ENCODE measurements at regions not wholly inside any gene's neighbourhood (a gene's known extent, or its start where the extent isn't known, plus 50 kb on each side); places are given as distances from the start of the nearest gene placed in this dataset.
"Not testable (repeated sequence)": the region's sequence is repeated elsewhere in the genome, so short reads cannot be mapped to it uniquely, and the experiment has no call there.

DNA sequence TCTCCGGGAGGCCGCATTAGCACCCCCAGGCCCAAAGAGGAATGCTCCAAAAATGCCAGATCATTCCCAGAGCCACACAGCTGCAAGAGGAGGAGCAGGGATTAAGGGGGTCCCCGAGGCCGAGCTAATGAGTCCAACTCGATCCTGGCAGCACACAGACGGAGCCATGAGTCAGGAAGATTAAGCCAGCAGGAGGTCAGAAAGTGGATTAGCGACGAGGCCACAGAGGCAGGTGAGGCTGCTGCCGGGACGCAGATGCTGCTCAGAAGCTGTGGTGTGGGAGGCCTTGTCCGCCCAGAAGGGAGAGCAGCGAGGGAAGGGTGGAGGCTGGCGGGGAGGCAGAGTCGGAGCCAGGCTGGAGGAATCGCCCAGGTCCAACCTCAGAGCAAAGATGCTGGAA, 120.5 kb downstream of the SHANK2 start:
- no peak overlapping the region for H3K4me3 ChIP-seq (ENCODE audit: low read length)
- TF ChIP-seq, protein P1, sequence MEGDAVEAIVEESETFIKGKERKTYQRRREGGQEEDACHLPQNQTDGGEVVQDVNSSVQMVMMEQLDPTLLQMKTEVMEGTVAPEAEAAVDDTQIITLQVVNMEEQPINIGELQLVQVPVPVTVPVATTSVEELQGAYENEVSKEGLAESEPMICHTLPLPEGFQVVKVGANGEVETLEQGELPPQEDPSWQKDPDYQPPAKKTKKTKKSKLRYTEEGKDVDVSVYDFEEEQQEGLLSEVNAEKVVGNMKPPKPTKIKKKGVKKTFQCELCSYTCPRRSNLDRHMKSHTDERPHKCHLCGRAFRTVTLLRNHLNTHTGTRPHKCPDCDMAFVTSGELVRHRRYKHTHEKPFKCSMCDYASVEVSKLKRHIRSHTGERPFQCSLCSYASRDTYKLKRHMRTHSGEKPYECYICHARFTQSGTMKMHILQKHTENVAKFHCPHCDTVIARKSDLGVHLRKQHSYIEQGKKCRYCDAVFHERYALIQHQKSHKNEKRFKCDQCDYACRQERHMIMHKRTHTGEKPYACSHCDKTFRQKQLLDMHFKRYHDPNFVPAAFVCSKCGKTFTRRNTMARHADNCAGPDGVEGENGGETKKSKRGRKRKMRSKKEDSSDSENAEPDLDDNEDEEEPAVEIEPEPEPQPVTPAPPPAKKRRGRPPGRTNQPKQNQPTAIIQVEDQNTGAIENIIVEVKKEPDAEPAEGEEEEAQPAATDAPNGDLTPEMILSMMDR (IDR thresholded peaks at IDR 0.05; ENCODE audit: insufficient read depth, low read depth, low read length, missing control alignments) = no peak
- DNase-seq (ENCODE audit: low read depth) = no peak

DNA sequence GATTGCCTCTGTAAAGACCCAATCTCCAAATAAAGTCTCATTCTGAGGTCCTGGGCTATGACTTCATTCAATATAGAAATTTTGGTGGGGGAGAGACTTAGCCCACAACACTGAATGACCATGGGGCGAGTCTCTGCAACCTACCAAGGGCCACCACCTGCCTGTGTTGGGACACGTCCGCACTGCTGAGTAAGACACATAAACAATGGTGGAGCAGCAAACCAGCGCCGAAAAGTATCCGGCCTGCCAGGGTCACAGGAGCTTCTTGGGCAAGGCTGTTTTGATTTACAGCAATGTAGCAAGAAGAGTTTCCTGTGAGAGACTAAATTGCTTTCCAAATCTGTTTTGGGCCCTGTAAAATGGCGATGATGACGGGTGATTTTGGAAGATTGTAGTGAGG, 122.3 kb downstream of the SHANK2 start:
- TF ChIP-seq, protein P1 (IDR thresholded peaks at IDR 0.05; ENCODE audit: insufficient read depth, low read depth, low read length, missing control alignments) = no peak
- no peak overlapping the region for H3K4me3 ChIP-seq (ENCODE audit: low read length)
- DNase-seq (ENCODE audit: low read depth) = peak; percentile 87

DNA sequence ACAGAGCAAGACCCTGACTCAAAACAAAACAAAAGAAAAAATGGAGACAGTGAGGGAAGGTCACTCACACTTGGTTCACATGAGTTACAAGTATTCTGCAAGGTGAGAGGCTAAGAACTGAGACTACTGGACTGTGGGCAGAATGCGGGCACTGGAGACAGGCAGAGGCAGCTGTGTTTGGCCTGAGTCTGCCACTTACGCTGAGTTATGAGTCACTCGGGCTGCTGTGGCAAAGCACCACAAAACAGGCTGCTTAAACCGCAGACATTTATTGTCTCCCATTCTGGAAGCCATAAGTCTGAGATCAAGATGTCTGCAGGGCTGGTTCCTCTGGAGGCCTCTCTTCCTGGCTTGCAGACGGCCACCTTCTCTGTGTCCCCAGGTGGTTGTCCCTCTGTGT, 122.8 kb downstream of the SHANK2 start:
- TF ChIP-seq, protein P1 (IDR thresholded peaks at IDR 0.05; ENCODE audit: insufficient read depth, low read depth, low read length, missing control alignments) = no peak
- no peak overlapping the region for H3K4me3 ChIP-seq (ENCODE audit: low read length)
- DNase-seq (ENCODE audit: low read depth) = peak; percentile 92

DNA sequence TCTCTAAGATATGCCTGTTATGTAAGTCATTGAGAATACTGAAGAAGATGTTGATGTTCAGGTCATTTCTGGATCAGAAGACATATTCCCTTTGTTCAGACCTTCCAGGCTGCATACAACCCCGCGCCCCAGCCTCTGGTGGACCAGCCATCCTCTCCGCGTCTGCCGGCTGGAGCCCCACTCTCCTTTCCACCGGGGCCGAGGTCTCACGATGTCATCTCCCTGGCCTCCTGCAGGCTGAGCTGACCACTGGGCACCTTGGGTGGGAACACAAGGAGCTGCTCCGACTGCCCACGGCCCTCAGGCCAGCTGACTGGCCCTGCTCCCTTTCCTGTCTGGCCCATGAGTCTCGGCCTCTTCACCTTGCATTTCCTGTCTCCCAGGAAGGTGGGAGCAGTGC, 124.6 kb downstream of the SHANK2 start:
- no peak for DNase-seq (ENCODE audit: low read depth)
- H3K4me3 ChIP-seq (ENCODE audit: low read length) = no peak overlapping the region
- TF ChIP-seq, protein P1 (IDR thresholded peaks at IDR 0.05; ENCODE audit: insufficient read depth, low read depth, low read length, missing control alignments) = no peak

DNA sequence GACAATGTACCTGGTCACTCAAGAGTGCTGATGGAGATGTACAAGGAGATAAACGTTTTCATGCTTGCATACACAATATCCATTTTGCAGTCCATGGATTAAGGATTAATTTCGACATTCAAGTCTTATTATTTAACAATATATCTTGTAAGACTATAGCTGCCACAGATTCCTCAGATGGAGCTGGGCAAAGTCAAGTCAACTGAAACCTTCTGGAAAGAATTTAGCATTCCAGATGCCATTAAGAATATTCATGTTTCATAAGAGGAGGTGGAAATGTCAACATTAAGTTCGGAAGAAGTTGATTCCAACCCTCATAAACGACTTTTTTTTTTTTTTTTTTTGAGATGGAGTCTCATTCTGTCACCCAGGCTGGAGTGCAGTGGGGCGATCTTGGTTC, 126.0 kb downstream of the SHANK2 start:
- not testable (repeated sequence) for H3K4me3 ChIP-seq (ENCODE audit: low read length); DNase-seq (ENCODE audit: low read depth)

DNA sequence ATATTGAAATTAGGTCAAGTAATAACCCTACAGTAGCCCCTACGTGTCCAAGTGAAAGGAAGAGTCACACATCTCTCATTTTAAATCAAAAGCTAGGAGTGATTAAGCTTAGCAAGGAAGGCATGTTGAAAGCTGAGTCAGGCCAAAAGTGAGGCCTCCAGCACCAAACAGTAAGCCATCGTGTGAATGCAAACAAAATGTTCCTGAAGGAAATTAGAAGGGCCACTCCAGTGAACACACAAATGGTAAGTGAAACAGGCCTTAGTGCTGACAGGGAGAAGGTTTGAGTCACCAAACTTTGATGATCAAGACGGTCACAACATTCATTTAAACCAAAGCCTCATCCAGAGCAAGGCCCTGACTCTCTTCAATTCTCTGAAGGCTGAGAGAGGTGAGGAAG, 127.2 kb downstream of the SHANK2 start:
- DNase-seq (ENCODE audit: low read depth) = peak; percentile 27
- H3K4me3 ChIP-seq (ENCODE audit: low read length) = no peak overlapping the region
- TF ChIP-seq, protein P1 (IDR thresholded peaks at IDR 0.05; ENCODE audit: insufficient read depth, low read depth, low read length, missing control alignments) = no peak

DNA sequence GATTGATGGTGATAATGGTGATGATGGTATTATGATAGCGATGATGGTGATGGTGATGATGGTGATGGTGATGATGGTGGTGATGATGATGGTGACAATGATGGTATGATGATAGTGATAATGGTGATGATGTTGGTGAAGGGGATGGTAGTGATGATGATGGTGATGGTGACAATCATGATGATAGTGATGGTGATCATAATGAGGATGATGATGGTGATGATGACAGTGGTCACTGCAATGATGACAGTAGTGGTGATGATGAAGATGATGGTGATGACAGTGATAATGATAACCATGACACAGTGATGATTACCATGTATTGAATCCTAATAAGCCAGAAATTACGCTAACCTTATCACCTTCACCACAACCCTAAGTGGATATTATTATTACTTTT, 128.2 kb downstream of the SHANK2 start:
- TF ChIP-seq, protein P1 (IDR thresholded peaks at IDR 0.05; ENCODE audit: insufficient read depth, low read depth, low read length, missing control alignments) = no peak
- no peak overlapping the region for H3K4me3 ChIP-seq (ENCODE audit: low read length)
- no peak for DNase-seq (ENCODE audit: low read depth)

DNA sequence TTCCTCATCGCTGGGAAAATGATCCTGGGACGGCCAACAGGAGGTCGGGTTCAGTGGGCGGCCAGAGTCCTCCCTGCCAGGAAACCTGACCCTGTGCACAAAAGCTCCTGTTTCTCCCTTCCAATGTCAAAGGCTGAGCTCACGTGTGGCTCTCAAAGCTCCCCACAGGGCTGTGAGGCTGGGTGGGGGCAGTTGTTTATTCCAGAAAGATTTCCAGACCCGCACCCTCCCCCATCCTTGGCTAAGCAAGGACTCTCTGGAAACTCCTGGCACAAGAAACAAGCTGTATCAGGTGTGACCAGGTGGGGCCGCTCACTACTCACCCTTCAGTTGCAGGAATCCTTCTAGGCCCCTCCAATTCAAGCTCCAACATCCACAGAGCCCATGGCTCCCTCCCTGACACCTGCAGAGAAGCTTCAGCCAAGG, 131.9 kb downstream of the SHANK2 start:
- TF ChIP-seq, protein P1 (IDR thresholded peaks at IDR 0.05; ENCODE audit: insufficient read depth, low read depth, low read length, missing control alignments) = peak; percentile 73
- peak; percentile 71 for DNase-seq (ENCODE audit: low read depth)
- no peak overlapping the region for H3K4me3 ChIP-seq (ENCODE audit: low read length)

Measured in epithelial cell of esophagus (primary cell).